ENCODE measurements at regions not wholly inside any gene's neighbourhood (a gene's known extent, or its start where the extent isn't known, plus 50 kb on each side); places are given as distances from the start of the nearest gene placed in this dataset.

- no peaks in the 10 kb centered on the region for H3K79me2 ChIP-seq (ENCODE audit: control insufficient read depth, insufficient read depth, low read length, unreplicated experiment)
- H3K27ac ChIP-seq (ENCODE audit: low read depth, low read length) = no peak overlapping the region
- no peak overlapping the region for H2AFZ ChIP-seq (ENCODE audit: low read length, unreplicated experiment)
- H3K4me1 ChIP-seq (ENCODE audit: control insufficient read depth, insufficient read depth, low read length, unreplicated experiment) = peaks cover 8% of the 10 kb centered on the region
- H3K36me3 ChIP-seq (ENCODE audit: insufficient read depth, low read length) = no peaks in the 10 kb centered on the region
- H3K4me3 ChIP-seq (ENCODE audit: low read depth, low read length) = no peak overlapping the region
- no peaks in the 10 kb centered on the region for H3K27me3 ChIP-seq (ENCODE audit: insufficient read depth, low read length)
Observed at GRCh38 chr3:89577637-89578530, 470.5 kb downstream of the EPHA3 start.

- Histone ChIP-seq H3K27me3 (ENCODE audit: insufficient read depth, low read length) (no peaks in the 10 kb centered on the region), H3K27ac (ENCODE audit: low read depth, low read length) (no peak overlapping the region), H3K4me1 (ENCODE audit: control insufficient read depth, insufficient read depth, low read length, unreplicated experiment) (peaks cover 18% of the 10 kb centered on the region), H3K4me3 (ENCODE audit: low read depth, low read length) (no peak overlapping the region), H2AFZ (ENCODE audit: low read length, unreplicated experiment) (no peak overlapping the region), H3K79me2 (ENCODE audit: control insufficient read depth, insufficient read depth, low read length, unreplicated experiment) (no peaks in the 10 kb centered on the region), H3K36me3 (ENCODE audit: insufficient read depth, low read length) (no peaks in the 10 kb centered on the region)
Observed at GRCh38 chr3:89580859-89581258, 473.4 kb downstream of the EPHA3 start.

DNA sequence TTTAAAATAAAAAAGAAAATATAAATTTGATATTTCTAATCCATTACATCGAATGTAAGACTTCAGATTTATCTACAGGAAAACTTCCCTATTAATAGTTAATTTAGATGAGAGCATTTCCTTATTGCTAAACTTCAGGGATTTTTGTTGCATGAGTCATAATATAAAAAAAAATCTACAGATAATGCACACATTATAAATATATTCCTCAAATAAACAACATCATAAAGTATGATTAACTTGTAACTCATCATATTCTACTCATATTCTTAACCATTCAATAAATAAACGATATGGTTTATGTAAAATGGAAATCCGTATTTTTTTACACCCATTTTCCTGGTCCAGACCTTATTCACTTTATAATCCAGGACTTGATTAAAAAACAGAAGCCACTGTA is 477.0 kb downstream of the EPHA3 start:
- H3K4me1 ChIP-seq (ENCODE audit: control insufficient read depth, insufficient read depth, low read length, unreplicated experiment) = peaks cover 18% of the 10 kb centered on the region
- H2AFZ ChIP-seq (ENCODE audit: low read length, unreplicated experiment) = no peak overlapping the region
- no peak overlapping the region for H3K27ac ChIP-seq (ENCODE audit: low read depth, low read length)
- H3K79me2 ChIP-seq (ENCODE audit: control insufficient read depth, insufficient read depth, low read length, unreplicated experiment) = no peaks in the 10 kb centered on the region
- H3K36me3 ChIP-seq (ENCODE audit: insufficient read depth, low read length) = no peaks in the 10 kb centered on the region
- no peaks in the 10 kb centered on the region for H3K27me3 ChIP-seq (ENCODE audit: insufficient read depth, low read length)
- no peak overlapping the region for H3K4me3 ChIP-seq (ENCODE audit: low read depth, low read length)

- H2AFZ ChIP-seq (ENCODE audit: low read length, unreplicated experiment) = no peak overlapping the region
Observed at GRCh38 chr3:89586256-89586655, 478.8 kb downstream of the EPHA3 start.

DNA sequence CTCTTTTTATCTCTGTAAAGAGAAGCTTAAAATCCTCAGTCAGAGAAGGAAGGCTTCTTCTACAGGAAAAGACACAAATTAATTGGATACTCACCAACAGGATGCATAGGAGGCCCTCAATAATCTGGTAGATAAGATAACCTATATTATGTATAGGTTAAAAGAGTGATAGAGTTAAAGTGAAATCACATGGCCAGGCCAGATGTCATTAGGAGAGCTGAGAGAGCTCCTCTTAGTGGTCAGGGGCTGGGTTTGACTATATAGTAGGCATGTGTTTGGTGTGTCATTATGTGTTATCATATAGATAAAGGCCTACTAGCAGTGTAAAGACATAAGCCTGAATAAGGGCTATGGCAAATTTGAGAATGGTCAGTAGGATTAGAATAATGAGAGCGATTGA is 479.3 kb downstream of the EPHA3 start:
- no peak overlapping the region for H3K4me3 ChIP-seq (ENCODE audit: low read depth, low read length)
- no peak overlapping the region for H3K27ac ChIP-seq (ENCODE audit: low read depth, low read length)
- H3K36me3 ChIP-seq (ENCODE audit: insufficient read depth, low read length) = no peaks in the 10 kb centered on the region
- H2AFZ ChIP-seq (ENCODE audit: low read length, unreplicated experiment) = no peak overlapping the region
- H3K79me2 ChIP-seq (ENCODE audit: control insufficient read depth, insufficient read depth, low read length, unreplicated experiment) = no peaks in the 10 kb centered on the region
- peaks cover 10% of the 10 kb centered on the region for H3K4me1 ChIP-seq (ENCODE audit: control insufficient read depth, insufficient read depth, low read length, unreplicated experiment)
- no peaks in the 10 kb centered on the region for H3K27me3 ChIP-seq (ENCODE audit: insufficient read depth, low read length)

More at GRCh38 chr3:89586256-89586655, 478.8 kb downstream of the EPHA3 start:
- H3K27me3 ChIP-seq (ENCODE audit: insufficient read depth, low read length) = no peaks in the 10 kb centered on the region
- peaks cover 10% of the 10 kb centered on the region for H3K4me1 ChIP-seq (ENCODE audit: control insufficient read depth, insufficient read depth, low read length, unreplicated experiment)
- no peaks in the 10 kb centered on the region for H3K36me3 ChIP-seq (ENCODE audit: insufficient read depth, low read length)
- no peaks in the 10 kb centered on the region for H3K79me2 ChIP-seq (ENCODE audit: control insufficient read depth, insufficient read depth, low read length, unreplicated experiment)
- no peak overlapping the region for H3K27ac ChIP-seq (ENCODE audit: low read depth, low read length)
- H3K4me3 ChIP-seq (ENCODE audit: low read depth, low read length) = no peak overlapping the region

DNA sequence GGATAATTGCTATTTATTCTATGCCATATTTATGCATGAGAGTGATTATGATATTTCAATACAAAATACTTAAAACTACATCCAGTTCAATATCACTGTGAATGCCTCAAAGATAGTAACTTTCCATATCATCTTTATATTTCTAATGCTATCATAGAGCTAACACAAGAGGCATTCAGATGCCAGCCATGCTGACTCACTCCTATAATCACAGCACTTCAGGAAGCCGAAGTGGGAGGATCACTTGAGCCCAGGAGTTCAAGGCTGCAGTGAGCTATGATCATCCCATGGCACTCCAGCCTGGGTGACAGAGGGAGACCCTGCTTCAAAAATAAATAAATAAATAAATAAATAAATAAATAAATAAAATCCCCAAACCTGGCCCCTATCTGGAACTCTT is 498.7 kb downstream of the EPHA3 start:
- Histone ChIP-seq H3K27ac (ENCODE audit: low read depth, low read length) (no peak overlapping the region), H2AFZ (ENCODE audit: low read length, unreplicated experiment) (no peak overlapping the region), H3K36me3 (ENCODE audit: insufficient read depth, low read length) (no peaks in the 10 kb centered on the region), H3K27me3 (ENCODE audit: insufficient read depth, low read length) (no peaks in the 10 kb centered on the region), H3K4me3 (ENCODE audit: low read depth, low read length) (no peak overlapping the region), H3K79me2 (ENCODE audit: control insufficient read depth, insufficient read depth, low read length, unreplicated experiment) (no peaks in the 10 kb centered on the region), H3K4me1 (ENCODE audit: control insufficient read depth, insufficient read depth, low read length, unreplicated experiment) (no peaks in the 10 kb centered on the region)

DNA sequence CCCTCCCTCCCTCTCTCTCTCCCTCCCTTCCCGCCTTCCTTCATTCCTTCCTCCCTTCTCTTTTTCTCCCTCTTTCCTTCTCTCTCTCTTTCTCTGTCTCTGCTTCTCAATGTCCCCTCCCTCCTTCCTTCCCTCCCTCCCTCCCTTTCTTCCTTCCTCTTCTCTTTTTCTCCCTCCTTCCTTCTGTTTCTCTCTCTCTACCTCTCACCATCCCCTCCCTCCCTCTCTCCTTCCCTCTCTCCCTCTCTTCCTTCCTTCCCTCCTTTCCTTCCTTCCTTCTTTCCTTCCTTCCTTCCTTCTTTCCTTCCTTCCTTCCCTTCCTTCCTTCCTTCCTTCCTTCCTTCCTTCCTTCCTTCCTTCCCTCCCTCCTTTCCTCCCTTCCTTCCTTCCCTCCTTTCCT is 504.6 kb downstream of the EPHA3 start:
- Histone ChIP-seq H3K4me1 (ENCODE audit: control insufficient read depth, insufficient read depth, low read length, unreplicated experiment) (no peaks in the 10 kb centered on the region), H2AFZ (ENCODE audit: low read length, unreplicated experiment) (no peak overlapping the region), H3K27me3 (ENCODE audit: insufficient read depth, low read length) (no peaks in the 10 kb centered on the region), H3K36me3 (ENCODE audit: insufficient read depth, low read length) (no peaks in the 10 kb centered on the region), H3K27ac (ENCODE audit: low read depth, low read length) (no peak overlapping the region), H3K79me2 (ENCODE audit: control insufficient read depth, insufficient read depth, low read length, unreplicated experiment) (no peaks in the 10 kb centered on the region), H3K4me3 (ENCODE audit: low read depth, low read length) (no peak overlapping the region)

GRCh38 chr3:89613241-89613640 is 505.8 kb downstream of the EPHA3 start:
- H3K27me3 ChIP-seq (ENCODE audit: insufficient read depth, low read length) = no peaks in the 10 kb centered on the region
- H2AFZ ChIP-seq (ENCODE audit: low read length, unreplicated experiment) = no peak overlapping the region
- no peak overlapping the region for H3K27ac ChIP-seq (ENCODE audit: low read depth, low read length)
- H3K4me3 ChIP-seq (ENCODE audit: low read depth, low read length) = no peak overlapping the region
- H3K36me3 ChIP-seq (ENCODE audit: insufficient read depth, low read length) = no peaks in the 10 kb centered on the region
- H3K79me2 ChIP-seq (ENCODE audit: control insufficient read depth, insufficient read depth, low read length, unreplicated experiment) = no peaks in the 10 kb centered on the region
- no peaks in the 10 kb centered on the region for H3K4me1 ChIP-seq (ENCODE audit: control insufficient read depth, insufficient read depth, low read length, unreplicated experiment)

GRCh38 chr3:89617706-89618105 is 510.3 kb downstream of the EPHA3 start:
- no peak overlapping the region for H2AFZ ChIP-seq (ENCODE audit: low read length, unreplicated experiment)
- no peaks in the 10 kb centered on the region for H3K4me1 ChIP-seq (ENCODE audit: control insufficient read depth, insufficient read depth, low read length, unreplicated experiment)
- H3K4me3 ChIP-seq (ENCODE audit: low read depth, low read length) = no peak overlapping the region
- H3K36me3 ChIP-seq (ENCODE audit: insufficient read depth, low read length) = no peaks in the 10 kb centered on the region
- no peaks in the 10 kb centered on the region for H3K27me3 ChIP-seq (ENCODE audit: insufficient read depth, low read length)
- no peak overlapping the region for H3K27ac ChIP-seq (ENCODE audit: low read depth, low read length)
- no peaks in the 10 kb centered on the region for H3K79me2 ChIP-seq (ENCODE audit: control insufficient read depth, insufficient read depth, low read length, unreplicated experiment)

GRCh38 chr3:89619263-89619662 is 511.8 kb downstream of the EPHA3 start:
- H3K79me2 ChIP-seq (ENCODE audit: control insufficient read depth, insufficient read depth, low read length, unreplicated experiment) = no peaks in the 10 kb centered on the region
- no peak overlapping the region for H3K27ac ChIP-seq (ENCODE audit: low read depth, low read length)
- no peak overlapping the region for H2AFZ ChIP-seq (ENCODE audit: low read length, unreplicated experiment)
- no peaks in the 10 kb centered on the region for H3K27me3 ChIP-seq (ENCODE audit: insufficient read depth, low read length)
- no peaks in the 10 kb centered on the region for H3K36me3 ChIP-seq (ENCODE audit: insufficient read depth, low read length)
- no peaks in the 10 kb centered on the region for H3K4me1 ChIP-seq (ENCODE audit: control insufficient read depth, insufficient read depth, low read length, unreplicated experiment)
- no peak overlapping the region for H3K4me3 ChIP-seq (ENCODE audit: low read depth, low read length)

DNA sequence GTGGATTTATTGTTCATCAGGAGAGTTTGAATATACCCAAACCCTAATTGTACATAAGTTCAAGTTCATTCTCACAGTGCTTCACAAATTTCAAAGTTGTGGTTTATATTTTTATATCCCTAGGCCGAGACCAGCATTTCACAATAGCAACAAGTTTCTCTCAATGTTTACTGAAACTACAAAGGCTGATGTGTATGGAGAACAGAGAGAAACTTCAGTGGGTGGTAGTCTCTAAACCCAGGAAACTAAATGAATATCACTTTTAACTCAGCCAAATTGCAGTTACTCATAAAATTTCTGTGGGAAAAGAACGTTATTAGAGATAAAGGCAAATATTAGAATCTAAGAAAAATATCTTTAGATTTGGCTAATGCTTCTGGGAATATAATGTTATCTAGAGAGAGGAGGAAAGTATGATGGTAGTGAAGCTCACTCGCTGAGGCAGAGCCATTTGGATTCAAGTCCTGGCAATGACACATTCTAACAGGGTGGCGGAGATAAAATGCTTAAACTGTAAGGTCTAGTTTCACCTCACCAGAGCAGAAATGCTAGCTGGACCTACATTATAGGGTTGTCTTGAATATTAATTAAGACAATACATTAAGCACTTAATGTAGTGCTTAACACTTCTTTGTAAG is 514.8 kb downstream of the EPHA3 start:
- no peak overlapping the region for H3K27ac ChIP-seq (ENCODE audit: low read depth, low read length)
- H2AFZ ChIP-seq (ENCODE audit: low read length, unreplicated experiment) = no peak overlapping the region
- no peak overlapping the region for H3K4me3 ChIP-seq (ENCODE audit: low read depth, low read length)
- H3K4me1 ChIP-seq (ENCODE audit: control insufficient read depth, insufficient read depth, low read length, unreplicated experiment) = no peaks in the 10 kb centered on the region
- no peaks in the 10 kb centered on the region for H3K27me3 ChIP-seq (ENCODE audit: insufficient read depth, low read length)
- H3K79me2 ChIP-seq (ENCODE audit: control insufficient read depth, insufficient read depth, low read length, unreplicated experiment) = no peaks in the 10 kb centered on the region
- H3K36me3 ChIP-seq (ENCODE audit: insufficient read depth, low read length) = no peaks in the 10 kb centered on the region

Data from ACC112 (cell line).